IPS-15b (cell line): ENCODE measurements at regions not wholly inside any gene's neighbourhood (a gene's known extent, or its start where the extent isn't known, plus 50 kb on each side); places are given as distances from the start of the nearest gene placed in this dataset.

Experiments used
- H3K27me3 ChIP-seq: one replicate; pipeline ENCODE4 v1.6.1; 2013; ENCODE audit warnings: low read length; ENCODE audit not compliant: control insufficient read depth, insufficient read depth
- H3K36me3 ChIP-seq: one replicate; pipeline ENCODE4 v1.6.1; 2013; ENCODE audit warnings: low read length; ENCODE audit not compliant: control insufficient read depth, insufficient read depth
- H3K4me1 ChIP-seq: one replicate; pipeline ENCODE4 v1.6.1; 2013; ENCODE audit warnings: mild to moderate bottlenecking, low read length; ENCODE audit not compliant: control insufficient read depth, insufficient read depth
- H3K4me3 ChIP-seq: one replicate; pipeline ENCODE4 v1.5.1; 2013; ENCODE audit warnings: low read depth, low read length
- H3K9ac ChIP-seq: one replicate; pipeline ENCODE4 v1.6.1; 2013; ENCODE audit warnings: low read depth, mild to moderate bottlenecking, low read length
- H3K9me3 ChIP-seq: one replicate; pipeline ENCODE4 v1.6.1; 2013; ENCODE audit warnings: mild to moderate bottlenecking, low read length; ENCODE audit not compliant: control insufficient read depth, insufficient read depth

DNA sequence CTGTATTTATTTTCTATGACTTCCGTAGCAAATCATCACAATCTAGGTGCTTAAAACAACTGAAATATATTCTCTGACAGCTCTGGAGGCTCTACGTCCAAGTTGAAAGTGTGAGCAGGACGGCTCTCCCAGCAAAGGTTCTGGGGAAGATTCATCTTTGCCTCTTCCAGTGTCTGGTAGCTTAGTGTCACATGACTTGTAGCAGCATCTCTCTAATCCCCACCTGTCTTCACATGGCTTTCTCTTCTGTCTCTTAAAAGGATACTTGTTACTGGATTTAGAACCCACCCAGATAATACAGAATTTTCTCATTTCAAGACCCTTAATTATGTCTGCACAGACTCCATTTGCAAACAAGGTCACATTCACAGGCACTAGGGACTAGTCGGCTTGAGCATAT is 687.7 kb upstream of the RBFOX1 start:
- no peak overlapping the region for H3K9ac ChIP-seq
- peaks cover 8% of the 10 kb centered on the region for H3K4me1 ChIP-seq
- H3K27me3 ChIP-seq, result no peaks in the 10 kb centered on the region

DNA sequence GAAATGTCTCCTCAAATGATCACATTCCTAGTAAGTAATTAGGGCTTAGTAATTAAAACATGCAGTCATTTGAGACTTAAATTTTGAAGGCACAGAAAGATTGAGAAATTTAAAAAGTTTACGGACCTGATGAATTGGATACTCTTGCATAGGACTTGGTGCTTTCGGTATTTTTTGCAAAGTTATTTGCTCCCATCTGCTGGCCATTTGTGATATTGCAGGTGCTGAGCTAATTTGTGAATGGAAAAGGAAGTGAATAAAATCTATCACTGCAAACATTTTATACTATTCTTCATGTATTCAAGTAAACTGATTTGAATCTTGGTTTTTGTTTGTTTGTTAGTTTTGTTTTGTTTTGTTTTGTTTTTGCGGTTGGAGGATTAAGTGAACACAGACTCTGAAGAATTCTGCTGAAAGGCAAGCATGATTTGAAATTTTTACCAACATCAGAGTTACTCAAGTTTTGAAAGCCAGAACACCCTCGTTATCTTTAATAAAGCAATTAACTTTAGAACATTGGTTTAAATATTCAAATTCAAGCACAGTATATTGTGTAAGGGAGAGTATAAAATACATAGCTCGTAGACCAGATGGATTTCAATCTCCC is 689.5 kb upstream of the RBFOX1 start:
- no peak overlapping the region for H3K9ac ChIP-seq
- H3K4me1 ChIP-seq, result peaks cover 8% of the 10 kb centered on the region
- H3K9me3 ChIP-seq, result no peaks in the 10 kb centered on the region
- no peak overlapping the region for H3K4me3 ChIP-seq
- no peaks in the 10 kb centered on the region for H3K36me3 ChIP-seq
- no peaks in the 10 kb centered on the region for H3K27me3 ChIP-seq

More for the DNA sequence above, 687.7 kb upstream of the RBFOX1 start:
- Histone ChIP-seq H3K9me3 (no peaks in the 10 kb centered on the region), H3K36me3 (no peaks in the 10 kb centered on the region), H3K4me3 (no peak overlapping the region)

DNA sequence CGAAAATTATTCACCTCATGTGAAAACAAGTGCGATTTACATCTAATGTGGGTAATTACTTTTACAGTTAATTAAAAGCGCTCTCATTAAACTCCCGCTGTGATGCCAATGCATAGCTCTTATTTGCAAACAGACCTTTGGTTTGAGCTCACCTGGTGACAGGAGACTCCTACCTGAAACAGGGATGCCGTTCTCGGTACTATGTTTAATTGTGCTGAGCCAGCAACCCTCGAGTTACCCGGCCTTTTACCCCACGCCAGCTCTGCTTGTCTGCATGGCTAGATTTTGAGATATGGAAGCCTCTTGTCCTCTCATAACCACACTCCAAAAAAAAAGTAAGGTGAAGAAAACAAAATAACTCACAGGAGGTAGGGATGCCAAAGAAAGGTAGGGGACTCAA is 690.4 kb upstream of the RBFOX1 start:
- Histone ChIP-seq H3K27me3 (no peaks in the 10 kb centered on the region), H3K36me3 (no peaks in the 10 kb centered on the region), H3K9ac (no peak overlapping the region), H3K9me3 (no peaks in the 10 kb centered on the region), H3K4me1 (peaks cover 8% of the 10 kb centered on the region), H3K4me3 (peak overlapping the region; percentile 28)

DNA sequence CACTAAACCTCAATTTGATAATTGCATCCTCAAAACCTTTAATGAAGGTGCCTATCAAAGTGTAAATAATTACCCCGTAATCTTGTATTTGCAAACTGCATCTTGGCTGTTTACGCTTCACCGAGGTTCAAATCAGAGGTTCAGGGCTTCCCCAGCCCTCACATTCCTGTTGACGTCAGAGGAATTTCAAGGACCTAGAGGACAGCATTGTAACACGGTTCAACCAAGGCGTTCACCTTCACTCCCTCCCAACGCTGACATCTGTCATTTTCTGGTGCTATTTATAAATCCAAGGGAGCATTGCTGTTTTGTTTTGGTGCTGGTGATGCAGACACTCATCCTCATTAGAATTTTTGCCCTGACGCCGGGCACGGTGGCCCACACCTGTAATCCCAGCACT is 691.6 kb upstream of the RBFOX1 start:
- Histone ChIP-seq H3K9ac (no peak overlapping the region), H3K9me3 (no peaks in the 10 kb centered on the region)

DNA sequence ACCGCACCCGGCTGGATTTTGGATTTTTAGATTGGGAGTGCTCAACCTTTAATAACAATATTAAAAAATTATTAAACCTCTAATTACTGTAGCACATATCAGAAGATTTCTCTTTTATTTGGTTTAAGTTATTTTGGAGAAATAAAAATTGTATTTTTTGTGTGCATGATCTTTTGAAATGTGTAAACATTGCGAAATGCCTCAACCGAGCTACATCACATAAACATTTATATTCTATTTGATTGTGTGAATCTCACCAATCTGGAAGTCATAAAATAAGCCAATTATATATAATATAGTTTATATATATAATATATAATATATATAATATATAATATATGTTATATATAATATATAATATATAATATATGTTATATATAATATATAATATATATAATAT is 696.2 kb upstream of the RBFOX1 start:
- Histone ChIP-seq H3K27me3 (no peaks in the 10 kb centered on the region), H3K9ac (no peak overlapping the region), H3K9me3 (no peaks in the 10 kb centered on the region), H3K4me3 (no peak overlapping the region), H3K4me1 (peaks cover 2% of the 10 kb centered on the region), H3K36me3 (no peaks in the 10 kb centered on the region)

More for the DNA sequence above, 691.6 kb upstream of the RBFOX1 start:
- no peaks in the 10 kb centered on the region for H3K27me3 ChIP-seq
- H3K36me3 ChIP-seq, result no peaks in the 10 kb centered on the region
- no peak overlapping the region for H3K4me3 ChIP-seq
- H3K4me1 ChIP-seq, result peaks cover 8% of the 10 kb centered on the region

DNA sequence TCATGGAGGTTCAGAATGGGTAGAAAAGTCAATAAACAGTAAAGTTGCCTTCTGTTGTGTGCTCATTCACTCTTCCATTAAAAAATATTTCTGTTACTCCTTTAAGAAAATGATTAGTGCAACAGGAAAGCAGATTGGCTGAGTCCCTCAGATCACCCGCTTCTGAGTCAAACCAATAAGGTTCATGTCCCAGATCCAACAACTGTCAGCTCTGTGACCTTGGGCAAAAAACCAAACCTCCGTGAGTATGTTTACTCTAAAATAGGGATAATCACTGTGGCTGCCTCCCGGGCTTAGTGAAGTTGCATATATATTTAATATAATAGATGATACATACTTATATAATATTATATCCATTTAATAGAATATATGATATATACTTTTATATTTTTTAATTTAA is 698.5 kb upstream of the RBFOX1 start:
- no peaks in the 10 kb centered on the region for H3K27me3 ChIP-seq
- no peak overlapping the region for H3K4me3 ChIP-seq
- H3K4me1 ChIP-seq, result no peaks in the 10 kb centered on the region
- no peak overlapping the region for H3K9ac ChIP-seq
- H3K36me3 ChIP-seq, result no peaks in the 10 kb centered on the region
- H3K9me3 ChIP-seq, result no peaks in the 10 kb centered on the region

DNA sequence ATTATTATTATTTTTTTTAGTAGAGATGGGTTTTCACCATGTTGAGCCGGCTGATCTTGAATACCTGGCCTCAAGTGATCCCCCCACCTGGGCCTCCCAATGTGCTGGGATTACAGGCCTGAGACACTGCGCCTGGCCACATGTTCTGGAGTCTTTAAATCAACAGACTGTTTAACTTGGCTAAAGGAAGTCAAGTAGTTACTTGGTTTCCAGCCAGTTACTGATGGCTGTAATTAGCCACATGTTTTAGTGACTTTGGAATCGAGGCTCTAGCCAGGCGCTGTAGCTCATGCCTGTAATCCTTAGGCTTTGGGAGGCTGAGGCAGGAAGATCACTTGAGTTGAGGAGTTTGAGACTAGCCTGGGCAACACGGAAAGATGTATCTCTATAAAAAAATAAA is 699.2 kb upstream of the RBFOX1 start:
- H3K4me3 ChIP-seq, result no peak overlapping the region
- H3K27me3 ChIP-seq, result no peaks in the 10 kb centered on the region
- no peaks in the 10 kb centered on the region for H3K9me3 ChIP-seq
- no peaks in the 10 kb centered on the region for H3K4me1 ChIP-seq
- H3K9ac ChIP-seq, result no peak overlapping the region
- no peaks in the 10 kb centered on the region for H3K36me3 ChIP-seq

DNA sequence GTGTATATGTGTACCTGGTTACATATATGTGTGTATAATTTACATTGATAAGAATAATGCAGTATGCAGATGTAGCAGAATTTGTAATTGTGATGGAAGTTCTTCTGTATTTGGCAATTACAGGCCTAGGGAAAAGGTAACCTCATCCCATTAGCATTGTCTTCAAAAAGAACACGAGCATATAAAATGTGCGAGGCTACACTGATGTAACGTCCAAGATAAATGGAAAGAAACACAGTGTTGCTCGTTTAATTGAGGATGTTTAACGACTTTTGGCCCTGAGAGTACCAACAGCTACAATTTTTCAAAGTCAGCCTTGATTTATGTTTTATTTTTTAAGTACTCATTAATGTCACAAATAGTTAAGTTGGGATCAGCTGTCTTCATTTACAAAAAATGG is 703.5 kb upstream of the RBFOX1 start:
- Histone ChIP-seq H3K27me3 (no peaks in the 10 kb centered on the region), H3K4me1 (no peaks in the 10 kb centered on the region), H3K9me3 (no peaks in the 10 kb centered on the region), H3K9ac (no peak overlapping the region), H3K36me3 (no peaks in the 10 kb centered on the region), H3K4me3 (no peak overlapping the region)

DNA sequence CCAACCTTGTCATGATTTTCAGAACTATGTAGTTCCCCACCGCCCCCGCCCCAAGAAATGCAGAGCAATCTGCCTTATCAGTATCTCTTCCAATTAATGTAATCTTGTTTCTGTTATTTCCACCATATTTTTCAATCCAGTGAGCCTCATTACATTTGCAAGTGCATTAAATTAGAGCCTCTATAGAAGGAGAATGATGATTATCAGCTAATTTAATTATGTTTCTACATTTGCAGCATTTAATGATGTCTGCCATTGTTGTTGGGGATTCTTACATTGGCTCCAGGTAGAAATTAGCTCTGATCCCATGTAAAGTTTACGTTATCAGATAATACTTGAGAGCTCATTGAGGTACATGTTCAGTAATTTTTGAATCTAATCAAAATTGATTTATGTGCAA is 707.0 kb upstream of the RBFOX1 start:
- no peaks in the 10 kb centered on the region for H3K27me3 ChIP-seq
- no peaks in the 10 kb centered on the region for H3K9me3 ChIP-seq
- H3K4me1 ChIP-seq, result no peaks in the 10 kb centered on the region

DNA sequence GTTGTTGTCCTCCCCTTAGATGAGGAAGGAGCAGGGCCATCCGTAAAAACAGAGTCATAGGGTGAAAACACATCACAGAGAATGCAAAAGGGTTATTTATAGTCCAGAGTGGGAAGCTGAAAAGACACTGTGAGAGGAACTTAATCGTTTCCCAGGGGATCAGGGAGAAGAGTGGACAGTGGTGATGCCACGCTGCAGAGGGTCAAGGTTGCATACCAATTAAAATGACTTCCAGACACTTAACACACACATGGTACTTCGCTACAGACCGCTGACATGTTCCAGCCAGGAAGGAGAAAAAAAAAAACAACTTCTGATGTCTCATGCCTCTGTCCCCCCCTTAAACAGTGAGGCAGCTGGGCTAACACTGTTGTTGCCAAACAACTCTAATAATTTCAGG is 713.8 kb upstream of the RBFOX1 start:
- H3K4me3 ChIP-seq, result no peak overlapping the region
- H3K9me3 ChIP-seq, result no peaks in the 10 kb centered on the region
- H3K4me1 ChIP-seq, result no peaks in the 10 kb centered on the region
- H3K27me3 ChIP-seq, result no peaks in the 10 kb centered on the region
- no peak overlapping the region for H3K9ac ChIP-seq
- H3K36me3 ChIP-seq, result no peaks in the 10 kb centered on the region

More for the DNA sequence above, 707.0 kb upstream of the RBFOX1 start:
- H3K4me3 ChIP-seq, result no peak overlapping the region
- no peak overlapping the region for H3K9ac ChIP-seq
- H3K36me3 ChIP-seq, result no peaks in the 10 kb centered on the region

DNA sequence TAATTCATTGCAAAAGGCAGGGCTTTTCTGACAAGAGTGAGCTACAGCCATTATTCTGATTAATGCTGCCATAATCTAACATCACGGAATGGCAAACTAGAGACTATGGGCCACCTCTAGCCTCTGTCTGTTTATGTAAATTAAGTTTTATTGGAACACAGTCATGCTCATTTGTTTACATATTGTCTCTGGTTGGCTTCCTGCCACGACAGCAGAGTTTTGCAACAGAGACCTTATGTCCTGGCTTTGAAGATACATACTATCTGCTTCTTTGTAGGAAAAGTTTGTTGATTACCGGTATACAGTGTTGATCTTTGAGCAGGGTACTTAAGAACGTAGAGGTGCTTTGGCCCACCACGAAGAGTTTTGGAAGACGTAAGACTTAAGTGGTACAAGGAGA is 715.9 kb upstream of the RBFOX1 start:
- Histone ChIP-seq H3K9ac (no peak overlapping the region), H3K27me3 (no peaks in the 10 kb centered on the region), H3K36me3 (no peaks in the 10 kb centered on the region), H3K9me3 (no peaks in the 10 kb centered on the region), H3K4me1 (no peaks in the 10 kb centered on the region), H3K4me3 (no peak overlapping the region)

DNA sequence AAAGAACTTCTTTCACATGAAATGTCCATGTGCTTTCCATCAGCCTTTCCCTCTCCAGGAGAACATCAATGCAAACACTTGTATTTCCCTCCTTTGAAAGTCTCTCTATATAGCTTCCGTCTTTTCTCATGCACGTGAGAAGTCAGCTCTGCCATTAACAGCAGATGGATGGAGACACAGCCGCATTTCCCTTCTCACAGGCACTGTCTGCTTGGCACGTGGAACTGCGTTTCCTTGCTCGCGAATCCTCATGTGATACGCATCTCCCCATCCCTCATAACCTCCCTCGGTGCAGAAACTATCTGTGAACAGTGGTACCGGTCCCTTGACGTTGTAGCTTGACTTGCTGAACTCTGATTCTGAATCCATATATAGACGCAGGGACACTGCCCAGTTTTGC is 717.0 kb upstream of the RBFOX1 start:
- Histone ChIP-seq H3K27me3 (no peaks in the 10 kb centered on the region), H3K4me1 (no peaks in the 10 kb centered on the region), H3K36me3 (no peaks in the 10 kb centered on the region), H3K4me3 (no peak overlapping the region), H3K9ac (no peak overlapping the region), H3K9me3 (no peaks in the 10 kb centered on the region)
